Neutrophil (primary cell): ENCODE measurements at regions not wholly inside any gene's neighbourhood (a gene's known extent, or its start where the extent isn't known, plus 50 kb on each side); places are given as distances from the start of the nearest gene placed in this dataset.

ENCODE experiments used
- H3K27ac ChIP-seq: fragments of 200-600 bp; sonication (generic); 2 replicates; pipeline ENCODE4 v1.5.1; 2016; ENCODE audit warnings: mild to moderate bottlenecking, moderate library complexity
- H3K27me3 ChIP-seq: fragments of 200-600 bp; sonication (generic); 2 replicates; pipeline ENCODE4 v1.6.0; 2016; ENCODE audit warnings: mild to moderate bottlenecking
- H3K36me3 ChIP-seq: fragments of 200-600 bp; sonication (generic); 2 replicates; pipeline ENCODE4 v1.5.1; 2017
- H3K4me1 ChIP-seq, 2 experiments: fragments of 200-600 bp in 1 of 2; sonication (generic) in 1 of 2; 1 replicate in 1 of 2; 2 replicates in 1 of 2; pipeline versions ENCODE4 v1.5.1 to v1.6.1; 2013 to 2016; ENCODE audit warnings: low read depth in 1 of 2, low read length in 1 of 2, mild to moderate bottlenecking in 1 of 2, moderate library complexity in 1 of 2; ENCODE audit not compliant: control insufficient read depth in 1 of 2, insufficient read depth in 1 of 2
- H3K4me3 ChIP-seq, 2 experiments: fragments of 200-600 bp in 1 of 2; sonication (generic) in 1 of 2; 1 replicate in 1 of 2; 2 replicates in 1 of 2; pipeline ENCODE4 v1.5.1; 2013 to 2016; ENCODE audit warnings: low read depth in 1 of 2, low read length in 1 of 2, mild to moderate bottlenecking in 1 of 2, moderate library complexity in 1 of 2
- H3K9me3 ChIP-seq: fragments of 200-600 bp; sonication (generic); 2 replicates; pipeline ENCODE4 v1.5.1; 2016
- CTCF ChIP-seq: fragments of 200-600 bp; sonication (generic); IDR thresholded peaks from 2 replicates; pipeline ENCODE4 v1.5.1; 2016; ENCODE audit warnings: antibody characterized with exemption

- Histone ChIP-seq H3K9me3 (no peaks in the 10 kb centered on the region), H3K27ac (no peak overlapping the region), H3K27me3 (no peaks in the 10 kb centered on the region), H3K4me3 (no peak overlapping the region), H3K36me3 (no peaks in the 10 kb centered on the region), H3K4me1 (no peaks in the 10 kb centered on the region)
- TF ChIP-seq CTCF, result no peak
Measured at GRCh38 chr12:20264026-20264425, 104.3 kb upstream of the PDE3A start.

GRCh38 chr12:20264608-20265114 lies 103.7 kb upstream of the PDE3A start:
- no peak for TF ChIP-seq CTCF
- no peak overlapping the region for H3K27ac ChIP-seq
- no peaks in the 10 kb centered on the region for H3K4me1 ChIP-seq
- H3K9me3 ChIP-seq, result no peaks in the 10 kb centered on the region
- H3K27me3 ChIP-seq, result no peaks in the 10 kb centered on the region
- H3K4me3 ChIP-seq, result no peak overlapping the region
- H3K36me3 ChIP-seq, result no peaks in the 10 kb centered on the region

- Histone ChIP-seq H3K36me3 (no peaks in the 10 kb centered on the region), H3K4me1 (no peaks in the 10 kb centered on the region), H3K27me3 (no peaks in the 10 kb centered on the region), H3K27ac (no peak overlapping the region), H3K9me3 (no peaks in the 10 kb centered on the region), H3K4me3 (no peak overlapping the region)
- TF ChIP-seq CTCF, result no peak
Measured at GRCh38 chr12:20268121-20268732, 100.1 kb upstream of the PDE3A start.

- TF ChIP-seq CTCF, result no peak
- no peaks in the 10 kb centered on the region for H3K9me3 ChIP-seq
- no peaks in the 10 kb centered on the region for H3K36me3 ChIP-seq
- H3K27me3 ChIP-seq, result no peaks in the 10 kb centered on the region
- no peak overlapping the region for H3K27ac ChIP-seq
- H3K4me1 ChIP-seq, result no peaks in the 10 kb centered on the region
- H3K4me3 ChIP-seq, result no peak overlapping the region
Measured at GRCh38 chr12:20268771-20269170, 99.6 kb upstream of the PDE3A start.

GRCh38 chr12:20269337-20270067 lies 98.8 kb upstream of the PDE3A start:
- no peaks in the 10 kb centered on the region for H3K9me3 ChIP-seq
- no peak for TF ChIP-seq CTCF
- no peaks in the 10 kb centered on the region for H3K27me3 ChIP-seq
- H3K27ac ChIP-seq, result no peak overlapping the region
- no peaks in the 10 kb centered on the region for H3K4me1 ChIP-seq
- H3K4me3 ChIP-seq, result no peak overlapping the region
- no peaks in the 10 kb centered on the region for H3K36me3 ChIP-seq
